Putamen (tissue), 1 donor: ENCODE measurements at regions not wholly inside any gene's neighbourhood (a gene's known extent, or its start where the extent isn't known, plus 50 kb on each side); places are given as distances from the start of the nearest gene placed in this dataset.

Experiments
- DNase-seq: peaks from one replicate; pipeline ENCODE4 v3.0.0-alpha.2; 2016; ENCODE audit warnings: low spot score

DNA sequence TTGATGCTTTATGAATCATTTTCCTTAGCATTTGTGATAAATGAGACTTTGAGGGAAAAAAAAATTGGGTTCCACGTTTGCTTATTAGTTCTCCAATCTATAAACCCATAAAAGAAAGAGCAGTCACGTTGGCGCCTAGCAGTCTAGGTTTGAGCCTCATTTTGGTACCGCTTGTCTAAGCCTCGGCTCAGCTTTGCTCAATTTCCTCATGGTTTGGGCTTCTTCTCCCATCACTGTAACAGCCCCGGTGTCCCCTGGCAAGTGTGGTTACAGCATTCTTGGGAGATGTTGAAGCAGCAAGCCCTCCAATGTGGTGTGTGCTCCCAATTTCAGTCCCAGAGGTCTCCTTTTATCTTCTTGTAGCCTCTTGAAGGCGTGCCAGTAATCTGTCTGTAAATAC is 578.4 kb downstream of the CDK5RAP2 start:
- no peak for DNase-seq

DNA sequence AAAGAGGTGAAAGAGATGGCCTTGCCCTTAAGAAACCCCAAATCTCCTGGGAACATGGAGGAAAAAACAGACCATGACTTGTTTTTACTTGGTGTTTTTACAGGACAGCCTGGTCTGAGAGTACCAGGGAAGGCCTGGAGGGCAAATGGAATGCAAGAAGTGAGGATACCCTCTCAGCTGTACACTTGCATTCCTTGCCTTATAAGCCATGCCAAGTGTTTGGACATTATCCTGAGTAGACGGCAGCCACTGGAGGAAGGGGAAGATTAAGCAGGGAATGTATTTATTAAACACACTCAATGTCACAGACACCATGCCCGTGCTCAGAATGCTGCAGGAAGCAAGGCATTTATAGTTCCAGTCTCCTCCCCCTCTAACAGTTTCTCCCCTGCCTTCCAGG is 581.4 kb downstream of the CDK5RAP2 start:
- DNase-seq = no peak

GRCh38 chr9:119991797-119992196 is 588.2 kb downstream of the CDK5RAP2 start:
- no peak for DNase-seq

DNA sequence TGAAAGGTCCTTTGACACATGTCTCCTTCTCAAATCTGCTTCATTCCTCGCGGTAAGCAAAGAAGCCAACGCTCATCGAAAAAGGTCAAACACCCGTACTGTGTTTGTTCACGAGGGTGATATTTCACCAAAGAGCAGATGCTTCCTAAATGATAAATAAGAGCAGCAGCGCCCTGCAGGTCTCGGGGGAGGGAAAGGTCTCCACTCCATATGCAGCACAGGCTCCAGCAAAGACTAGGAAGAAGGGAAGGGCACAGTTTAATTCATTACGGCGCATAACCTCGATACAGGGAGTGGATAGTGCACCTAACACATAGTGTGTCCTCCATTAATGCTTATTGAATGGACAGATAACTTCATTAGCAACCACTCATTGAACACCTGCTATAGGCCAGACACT is 593.3 kb downstream of the CDK5RAP2 start:
- no peak for DNase-seq

DNA sequence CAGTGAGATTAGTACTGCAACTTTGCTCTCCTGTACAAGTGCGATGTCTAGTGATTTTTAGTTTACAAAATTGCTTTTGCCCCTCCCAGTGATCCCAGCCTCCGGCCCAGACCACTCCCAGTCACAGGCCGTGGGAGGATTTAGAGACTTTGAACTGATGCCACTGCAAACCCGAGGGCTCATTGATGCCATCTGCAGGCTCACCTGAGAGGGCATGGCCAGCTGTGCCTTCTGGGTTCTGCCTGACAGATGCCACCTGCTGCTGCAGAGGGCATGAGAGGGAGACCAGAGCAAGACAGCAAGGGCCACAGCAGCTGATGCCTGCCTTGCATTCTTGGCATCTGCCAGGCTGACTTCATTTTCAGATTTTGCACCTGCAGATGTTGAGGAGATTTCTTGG is 593.8 kb downstream of the CDK5RAP2 start:
- no peak for DNase-seq

- no peak for DNase-seq
Measured at GRCh38 chr9:119974026-119974425, 604.8 kb upstream of the BRINP1 start.

DNA sequence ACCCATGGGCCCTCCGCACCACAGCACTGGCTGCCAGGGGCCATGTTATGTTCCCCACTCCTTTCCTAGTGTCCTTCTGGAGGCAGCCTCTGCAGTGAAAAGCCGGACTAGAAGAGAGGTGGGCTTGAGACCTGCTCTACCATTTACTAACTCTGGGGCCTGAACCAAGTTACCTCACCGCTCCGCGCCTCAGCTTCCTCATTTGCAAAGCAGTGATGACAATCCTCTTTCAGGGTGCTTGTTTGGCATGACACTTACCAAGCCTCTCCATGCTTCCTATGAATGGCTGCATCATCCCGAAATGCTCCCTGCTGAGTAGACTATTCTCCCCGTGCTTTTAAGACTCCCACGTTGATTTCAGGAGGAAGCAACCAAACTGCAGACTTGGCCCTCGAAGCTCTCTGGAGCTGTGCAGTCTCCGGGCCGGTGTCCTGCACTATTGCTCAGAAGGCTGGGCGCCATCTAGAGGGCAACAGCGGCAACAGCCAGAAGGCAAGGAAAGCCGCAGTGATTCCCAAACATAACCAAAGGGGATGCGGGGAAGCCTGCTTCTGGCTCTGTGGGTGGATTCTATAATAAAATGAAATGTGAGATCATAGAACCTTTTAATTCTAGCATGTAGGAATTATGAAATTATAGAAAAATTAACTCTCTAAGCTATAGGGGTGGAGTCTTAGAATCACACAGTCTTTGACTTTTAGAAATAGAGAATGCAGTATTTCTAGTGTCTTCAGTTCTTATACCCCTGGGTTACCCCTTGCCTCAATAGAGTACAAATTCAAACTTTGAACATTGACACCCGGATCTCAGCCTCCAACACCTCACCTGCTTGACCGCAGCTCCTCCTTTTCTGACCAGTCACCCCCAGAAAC is 599.8 kb upstream of the BRINP1 start:
- peak; percentile 77 for DNase-seq

- no peak for DNase-seq
Measured at GRCh38 chr9:119967867-119968535, 598.8 kb upstream of the BRINP1 start.

DNA sequence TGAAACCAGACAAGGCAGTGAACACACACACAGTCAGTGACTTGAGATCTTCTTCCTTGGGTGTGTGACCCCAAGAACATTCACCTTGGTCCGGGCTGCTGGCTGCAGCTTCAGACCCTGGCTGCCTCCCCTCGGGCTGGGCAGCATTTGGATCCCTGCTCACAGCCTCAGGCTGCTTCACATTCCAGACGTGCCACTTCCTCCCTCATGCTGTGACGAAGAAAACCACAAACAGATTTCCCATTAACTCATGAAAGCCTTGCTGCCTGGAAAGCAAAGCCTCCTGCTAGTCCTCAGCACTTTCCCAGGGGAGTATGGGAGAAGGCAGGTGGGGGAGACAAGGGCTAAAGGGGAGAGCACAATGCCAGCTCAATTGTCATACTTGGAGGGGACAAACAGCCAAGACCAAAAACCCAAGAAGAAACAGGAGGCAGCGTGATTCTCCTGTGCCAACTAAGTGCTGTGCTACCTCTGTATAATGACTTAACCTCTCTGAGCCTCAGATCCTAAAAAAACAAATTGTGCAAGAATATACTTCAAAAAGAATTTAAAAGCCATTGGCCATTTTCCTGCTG is 594.6 kb upstream of the BRINP1 start:
- no peak for DNase-seq

GRCh38 chr9:119963258-119963797 is 594.1 kb upstream of the BRINP1 start:
- no peak for DNase-seq

- DNase-seq = no peak
Measured at GRCh38 chr9:119961774-119962424, 592.7 kb upstream of the BRINP1 start.

DNA sequence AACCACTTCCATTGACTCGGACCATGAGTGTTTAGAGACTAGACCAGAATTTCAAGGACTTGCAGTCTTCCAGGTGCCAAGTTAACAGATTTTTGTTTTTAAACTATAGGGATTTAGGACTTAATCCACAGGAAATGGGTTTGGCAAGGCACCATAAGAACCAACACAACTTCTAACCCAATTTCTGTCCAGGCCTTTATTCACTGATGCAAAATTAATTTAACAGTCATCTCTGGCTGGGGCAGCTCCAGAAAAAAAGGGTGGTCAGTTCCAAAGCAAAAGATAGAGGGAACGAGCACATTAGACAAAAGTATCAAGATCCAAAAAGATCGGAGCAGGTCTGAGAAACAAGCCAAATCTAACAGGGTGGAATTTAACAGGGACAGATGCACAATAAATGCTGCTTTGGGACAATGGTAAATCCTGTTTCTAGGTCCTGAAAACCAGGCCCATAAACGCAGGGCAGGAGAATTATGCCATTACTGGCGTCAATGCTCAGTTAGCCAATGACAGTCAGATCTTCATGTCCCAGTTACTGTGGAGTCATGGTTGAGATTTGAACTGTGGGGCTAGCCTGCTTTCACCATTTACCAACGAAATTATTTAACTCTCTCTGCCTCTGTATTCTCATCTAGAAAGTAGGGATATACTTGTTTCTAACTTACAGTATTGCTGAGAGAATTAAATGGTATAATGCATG is 590.8 kb upstream of the BRINP1 start:
- DNase-seq = no peak

- DNase-seq = no peak
Measured at GRCh38 chr9:119956111-119956510, 586.9 kb upstream of the BRINP1 start.

DNA sequence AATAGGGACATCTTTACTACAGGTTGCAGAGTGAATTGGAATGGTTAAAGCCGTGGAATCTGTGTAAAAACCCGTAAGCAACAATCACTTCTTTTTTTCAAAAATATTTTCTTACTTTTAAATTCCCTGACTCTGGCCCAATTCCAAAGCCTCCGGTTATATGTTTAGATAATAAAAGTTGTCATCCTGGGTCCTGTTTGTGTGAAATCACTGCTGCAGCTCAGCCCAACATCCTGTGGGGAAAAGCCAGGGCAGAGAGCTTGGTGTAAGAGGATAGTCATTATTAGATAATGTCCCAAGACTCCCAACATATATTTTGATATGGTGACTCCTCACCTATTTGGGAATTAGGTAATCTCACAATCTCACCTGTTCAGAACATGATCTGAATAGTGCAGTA is 586.0 kb upstream of the BRINP1 start:
- DNase-seq = no peak

- DNase-seq = no peak
Measured at GRCh38 chr9:119951591-119951990, 582.4 kb upstream of the BRINP1 start.

DNA sequence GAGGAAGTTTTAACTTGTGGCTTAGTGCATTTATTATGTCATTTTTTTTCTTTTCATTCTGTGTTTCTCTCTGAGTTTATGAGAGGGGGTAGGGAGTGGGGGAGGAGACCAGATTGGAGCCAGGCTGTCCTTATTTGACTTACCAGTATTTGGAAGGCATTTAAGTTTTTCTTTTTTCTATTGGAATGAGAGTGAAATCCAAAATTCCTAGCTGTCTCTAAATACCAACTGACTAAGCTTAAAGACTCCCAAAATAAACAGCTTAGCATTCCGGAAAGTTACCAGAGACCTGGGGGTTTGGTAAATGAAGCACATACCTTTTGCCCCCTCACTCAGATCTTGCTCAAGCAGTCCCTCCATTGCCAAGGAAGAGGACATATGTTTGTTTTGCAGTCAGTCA is 581.9 kb upstream of the BRINP1 start:
- DNase-seq = no peak

DNA sequence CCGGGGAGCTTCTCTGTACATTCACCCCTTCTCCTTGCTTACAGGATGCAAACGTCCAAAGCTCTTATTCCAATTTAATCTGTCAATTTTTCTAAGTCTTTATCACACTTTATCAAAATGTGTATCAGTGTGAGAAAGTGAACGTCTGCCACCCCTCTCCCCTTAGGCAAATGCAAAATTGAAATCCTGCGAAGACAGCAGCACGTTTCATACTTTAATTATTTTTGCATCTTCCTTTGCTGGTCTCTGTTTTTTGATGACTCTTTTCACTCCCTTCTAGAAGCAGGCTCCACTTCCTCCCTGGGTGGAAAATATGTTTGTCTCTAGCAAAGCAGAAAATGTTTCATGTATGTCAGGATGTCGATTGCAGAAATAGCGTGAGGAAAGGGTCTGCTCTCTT is 576.5 kb upstream of the BRINP1 start:
- no peak for DNase-seq

DNA sequence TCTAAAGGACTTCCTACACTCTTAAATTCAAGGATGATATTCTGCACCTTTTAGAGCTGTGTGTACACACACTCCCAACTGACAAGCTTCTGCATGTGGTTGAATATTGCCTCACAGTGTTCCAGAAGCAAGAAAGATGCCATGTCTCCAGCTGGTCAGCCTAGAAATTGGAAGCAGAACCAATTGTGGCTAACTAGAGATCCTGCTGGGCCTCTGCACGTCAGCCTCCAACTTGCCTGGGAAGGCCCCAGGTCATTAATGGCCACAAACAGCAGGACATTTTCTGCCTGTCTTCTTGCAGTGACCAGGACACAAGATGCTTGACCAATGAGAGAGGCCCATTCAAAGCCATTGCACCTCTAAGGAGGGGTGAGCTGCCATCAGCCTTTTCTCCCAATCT is 571.9 kb upstream of the BRINP1 start:
- DNase-seq = no peak

DNA sequence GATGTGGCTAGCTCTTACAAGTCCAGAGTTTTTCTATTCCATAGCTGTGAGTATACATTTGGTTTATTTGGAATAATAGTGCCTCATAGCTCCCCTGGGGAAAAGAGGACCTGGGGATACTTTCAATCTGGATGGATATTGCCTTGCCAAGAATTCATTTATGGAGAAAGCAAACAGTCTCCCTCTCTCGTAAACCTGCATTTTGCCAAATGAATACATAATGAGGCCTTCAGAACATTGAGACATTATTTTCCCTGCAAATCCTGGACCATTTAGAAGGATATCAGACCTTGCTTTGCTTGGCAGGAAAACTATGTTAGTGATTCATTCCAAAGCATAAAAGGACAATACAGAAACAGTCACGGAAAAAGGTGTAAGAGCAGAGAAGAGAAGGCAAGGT is 569.6 kb upstream of the BRINP1 start:
- no peak for DNase-seq

GRCh38 chr9:119934497-119934896 is 565.3 kb upstream of the BRINP1 start:
- DNase-seq = no peak

GRCh38 chr9:119933191-119933590 is 564.0 kb upstream of the BRINP1 start:
- DNase-seq = no peak

GRCh38 chr9:119924736-119925135 is 555.5 kb upstream of the BRINP1 start:
- no peak for DNase-seq
